GM20431 (cell line): ENCODE measurements at regions not wholly inside any gene's neighbourhood (a gene's known extent, or its start where the extent isn't known, plus 50 kb on each side); places are given as distances from the start of the nearest gene placed in this dataset.

Source experiments
- in situ Hi-C: fragments of 300-500 bp; cut with MseI, MboI; formaldehyde crosslinking; loops from one replicate; pipeline ENCODE4 v1.15.0; 2020; ENCODE audit warnings: low sequenced_read_pairs; ENCODE audit not compliant: unreplicated experiment

DNA sequence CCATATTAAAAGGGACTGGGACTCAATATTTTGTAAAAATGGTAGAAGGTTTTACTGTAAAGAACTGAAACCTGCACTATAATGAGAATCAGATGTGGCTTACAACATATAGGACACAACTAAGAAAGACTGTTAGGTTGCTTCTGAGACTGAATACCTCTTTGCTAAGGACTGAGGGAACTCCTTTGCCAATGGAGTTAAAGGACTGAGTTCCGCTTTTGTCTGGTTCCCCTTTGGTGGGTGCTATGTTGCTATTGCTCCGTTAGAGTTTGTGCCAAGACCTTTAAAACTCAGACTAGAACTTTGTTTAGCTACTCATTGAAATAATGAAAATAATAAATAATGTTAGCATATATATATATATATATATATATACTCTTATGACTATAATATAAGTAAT is 147.8 kb upstream of the KCNMB2 start:
- in situ Hi-C loops: no loop called here

DNA sequence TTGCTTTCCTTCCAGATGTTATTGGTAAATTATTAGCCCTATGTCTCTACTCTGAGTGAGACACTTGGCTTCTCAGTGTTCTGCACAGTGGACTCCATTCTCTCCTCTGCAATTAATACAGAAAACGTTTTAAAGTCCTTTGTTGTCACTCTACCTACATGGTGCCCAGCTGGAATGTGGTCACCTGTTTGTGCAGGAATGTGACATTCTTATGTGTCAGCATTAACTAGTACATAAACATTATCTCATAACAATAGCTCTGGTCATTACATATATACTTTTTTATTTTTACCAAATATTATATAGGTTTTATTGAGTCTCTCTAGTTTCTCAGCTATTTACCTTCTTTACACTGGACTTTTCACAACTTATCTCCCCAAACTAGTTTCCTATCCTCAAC is 147.0 kb upstream of the KCNMB2 start:
- in situ Hi-C loops: no loop called here

DNA sequence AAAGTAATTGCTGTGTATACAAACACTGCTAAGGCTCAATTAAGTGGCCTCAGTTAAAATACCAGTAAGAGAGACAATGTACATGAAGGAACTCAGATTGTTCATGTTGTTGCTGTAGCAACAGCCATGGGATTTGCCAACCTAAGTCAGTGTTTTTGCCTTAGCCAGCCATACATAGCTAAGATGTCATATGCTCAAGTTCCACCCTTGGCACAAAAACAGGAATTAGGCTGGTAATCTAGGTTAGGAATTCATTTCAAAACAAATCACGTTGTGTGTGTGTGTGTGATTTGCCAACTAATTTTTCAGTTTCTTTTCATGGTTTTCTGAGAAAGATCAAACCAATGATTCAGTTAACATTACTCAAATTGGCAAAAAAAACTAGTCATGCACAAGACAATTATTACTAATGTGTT is 143.7 kb upstream of the KCNMB2 start:
- in situ Hi-C loops: no loop called here

DNA sequence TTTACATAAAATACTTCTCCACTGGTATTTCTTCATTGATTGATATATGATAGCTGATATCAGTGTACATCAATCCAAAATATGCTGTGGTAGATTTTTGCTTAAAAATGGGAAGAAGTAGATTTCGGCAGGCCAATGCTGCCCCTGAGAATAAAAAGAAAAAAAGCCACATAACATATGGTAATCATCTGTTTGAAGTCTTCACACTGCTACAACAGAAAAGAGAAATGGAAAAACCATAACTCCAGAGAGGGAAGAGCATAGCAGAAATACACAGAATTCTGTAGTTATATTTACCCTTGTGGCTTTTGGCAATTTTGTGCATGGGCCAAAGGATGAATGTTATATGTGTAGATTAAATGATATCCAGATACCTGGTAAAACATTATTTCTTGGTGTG is 143.1 kb upstream of the KCNMB2 start:
- in situ Hi-C loops: no loop called here

DNA sequence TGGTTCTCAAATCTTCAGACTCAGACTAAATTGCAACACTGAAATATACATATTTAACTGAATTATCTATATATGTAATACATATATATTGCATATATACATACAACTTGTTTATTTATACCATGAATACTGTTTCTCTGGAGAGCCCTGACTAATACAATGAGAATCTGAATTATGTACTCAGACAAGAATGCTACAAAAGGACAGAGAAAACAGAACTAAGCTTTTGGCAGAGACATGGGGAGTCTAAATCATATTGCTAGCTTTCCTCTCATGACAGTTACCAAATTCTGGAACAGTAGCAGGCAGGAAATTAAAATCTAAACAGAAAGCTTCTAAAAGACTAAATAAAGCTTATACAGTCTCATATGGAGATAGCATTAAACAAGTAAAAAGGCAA is 142.4 kb upstream of the KCNMB2 start:
- in situ Hi-C loops: no loop called here

DNA sequence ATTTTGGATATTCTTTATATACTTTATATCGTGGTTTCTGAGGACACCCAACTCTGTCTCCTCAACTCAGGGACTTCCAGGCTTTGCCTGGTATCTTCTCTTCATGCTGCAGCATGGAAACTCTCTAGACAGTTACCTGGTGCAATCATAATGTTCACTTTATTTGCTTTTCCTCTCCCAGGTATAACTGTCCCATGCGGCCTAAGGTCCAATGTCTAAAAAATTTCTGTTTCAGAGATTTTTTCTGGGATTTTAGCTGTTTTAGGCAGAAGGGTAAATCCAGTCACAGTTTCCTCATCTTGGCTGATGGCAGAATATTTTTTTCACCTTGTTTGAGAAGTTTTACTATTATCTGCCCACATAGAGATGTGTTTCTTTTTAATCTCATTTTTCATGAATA is 139.9 kb upstream of the KCNMB2 start:
- in situ Hi-C loops: no loop called here

DNA sequence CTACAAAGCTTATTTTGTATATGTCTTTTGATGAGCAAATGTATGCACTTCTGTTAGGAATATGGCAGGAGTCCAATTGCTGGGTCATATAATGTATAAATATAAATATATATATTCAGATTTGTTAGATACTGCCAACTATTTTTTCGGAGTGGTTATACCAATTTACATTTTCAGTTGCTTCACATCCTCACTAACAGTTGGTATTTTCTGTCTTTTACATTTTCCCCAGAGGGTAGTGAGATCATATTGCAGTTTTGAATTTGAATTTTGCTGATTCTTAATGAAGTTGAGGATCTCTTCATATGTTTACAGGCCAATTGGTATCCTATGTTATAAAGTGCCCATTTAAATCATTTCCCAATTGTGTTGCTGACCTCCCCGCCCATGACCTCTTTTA is 139.0 kb upstream of the KCNMB2 start:
- in situ Hi-C loops: no loop called here

DNA sequence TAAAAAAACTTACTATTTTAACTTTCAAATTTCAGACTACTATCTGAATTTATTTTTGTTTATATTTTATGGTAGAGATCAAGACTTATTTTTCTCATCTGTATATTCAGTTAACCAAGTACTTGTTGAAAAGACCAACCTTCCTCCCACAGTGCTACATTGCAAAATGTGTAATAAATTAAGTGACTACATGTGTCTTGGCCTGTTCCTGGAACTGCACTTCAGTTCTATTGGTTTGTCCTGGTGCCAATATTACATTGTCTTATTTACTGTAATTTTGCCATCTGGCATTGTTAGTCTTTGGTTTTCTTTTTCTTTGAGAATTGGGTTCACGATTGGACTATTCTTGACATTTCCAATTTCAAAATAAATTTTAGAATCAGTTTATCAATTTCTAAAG is 138.4 kb upstream of the KCNMB2 start:
- in situ Hi-C loops: no loop called here

DNA sequence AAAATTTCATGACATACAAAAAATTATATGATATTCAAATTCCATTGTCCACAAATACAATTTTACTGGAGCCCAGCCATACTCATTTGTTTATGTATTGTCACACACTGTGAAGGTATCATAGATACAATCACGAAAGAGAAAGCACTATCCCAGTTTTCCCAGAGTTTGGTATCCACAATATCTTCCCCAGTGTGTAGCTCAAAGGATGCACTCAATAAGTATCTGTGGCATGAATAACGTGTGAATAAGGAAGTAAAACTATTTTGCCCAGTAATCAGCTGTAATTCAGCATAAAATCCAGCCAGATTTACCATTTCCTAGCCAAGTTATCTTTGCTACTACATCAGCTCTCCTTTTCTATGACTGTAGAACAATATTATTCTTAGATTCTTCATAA is 131.3 kb upstream of the KCNMB2 start:
- in situ Hi-C loops: no loop called here

DNA sequence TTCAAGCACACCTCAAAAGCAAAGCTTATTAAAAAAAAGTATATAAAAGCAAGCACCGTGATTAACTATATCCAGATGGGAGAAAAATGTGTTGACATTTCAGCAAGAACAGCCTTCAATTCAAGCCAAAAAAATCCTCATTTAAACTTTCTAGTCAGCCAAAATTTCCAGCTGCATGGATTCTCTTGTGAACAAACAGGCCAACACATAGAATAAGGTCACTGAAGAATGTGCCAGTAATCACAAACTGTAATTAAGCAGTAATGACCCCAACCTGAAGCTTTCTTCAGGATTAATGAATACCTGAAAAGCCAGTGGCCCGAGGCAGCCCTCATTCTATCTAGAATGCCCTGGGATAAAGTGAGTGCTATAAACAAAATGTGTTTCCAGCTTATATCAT is 130.7 kb upstream of the KCNMB2 start:
- in situ Hi-C loops: no loop called here

DNA sequence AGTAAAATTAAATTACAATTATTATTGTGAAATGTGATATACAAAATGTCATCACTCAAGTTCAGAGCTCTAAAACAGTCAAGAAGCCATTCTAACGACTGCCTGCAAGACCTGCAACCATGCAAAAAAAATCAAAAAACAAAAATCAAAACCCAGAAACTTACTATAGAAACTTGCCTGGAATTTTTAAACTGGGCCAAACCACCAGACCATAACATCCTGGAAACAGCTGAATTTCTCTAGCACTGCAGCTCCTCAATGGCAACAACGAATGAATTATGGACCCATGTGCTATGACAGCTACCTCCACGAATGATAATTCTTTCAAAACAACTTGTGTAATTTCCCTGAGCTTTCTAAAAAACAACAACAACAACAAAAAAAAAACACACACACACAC is 130.0 kb upstream of the KCNMB2 start:
- in situ Hi-C loops: no loop called here

DNA sequence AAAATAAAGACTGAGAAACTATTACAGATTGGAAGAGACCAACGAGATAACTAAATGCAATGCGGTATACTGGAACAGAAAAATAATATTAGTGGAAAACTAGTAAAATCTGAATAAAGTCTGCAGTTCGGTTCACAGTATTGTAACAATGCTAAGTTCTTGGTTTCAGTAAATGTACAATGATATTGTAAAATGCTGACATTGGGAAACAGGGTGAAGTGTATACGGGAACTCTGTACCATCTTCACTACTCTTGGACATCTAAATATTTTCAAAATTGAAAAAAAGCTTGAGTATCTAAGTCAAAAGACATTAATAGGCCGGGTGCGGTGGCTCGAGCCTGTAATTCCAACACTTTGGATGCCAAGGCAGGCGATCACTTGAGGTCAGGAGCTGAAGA is 120.9 kb upstream of the KCNMB2 start:
- in situ Hi-C loops: no loop called here

DNA sequence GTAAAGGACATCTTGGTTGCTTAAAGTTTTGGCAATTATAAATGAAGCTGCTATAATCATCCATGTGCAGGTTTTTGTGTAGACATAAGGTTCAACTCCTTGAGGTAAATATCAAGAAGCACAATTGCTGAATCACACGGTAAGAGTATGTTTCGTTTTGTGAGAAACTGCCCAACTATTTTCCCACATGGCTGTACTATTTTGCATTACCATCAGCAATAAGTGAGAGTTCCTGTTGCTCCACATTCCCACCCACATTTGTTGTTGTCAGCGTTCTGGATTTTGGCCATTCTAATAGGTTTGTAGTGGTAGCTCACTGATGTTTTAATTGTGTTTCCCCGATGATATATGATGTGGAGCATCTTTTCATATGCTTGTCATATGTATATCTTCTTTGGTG is 118.5 kb upstream of the KCNMB2 start:
- in situ Hi-C loops: no loop called here

DNA sequence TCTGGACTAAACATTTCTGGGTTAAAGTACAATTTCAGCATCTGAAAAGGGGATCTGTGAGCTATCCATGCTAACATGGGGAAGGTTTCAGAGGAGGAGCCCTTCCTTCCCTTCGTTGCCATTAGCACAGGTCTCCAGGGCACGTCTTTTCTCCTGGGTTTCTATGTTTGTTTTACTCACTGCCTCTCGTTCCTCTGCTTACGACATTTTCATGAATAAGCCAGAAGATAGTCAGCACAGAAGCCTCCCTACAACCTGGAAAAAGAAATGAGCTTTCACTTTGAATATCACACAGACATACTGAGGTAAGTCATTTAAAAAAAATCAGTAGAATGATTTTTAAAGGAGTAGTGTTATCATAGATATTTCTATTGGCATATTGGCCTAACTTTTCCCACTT is 117.2 kb upstream of the KCNMB2 start:
- in situ Hi-C loops: no loop called here

DNA sequence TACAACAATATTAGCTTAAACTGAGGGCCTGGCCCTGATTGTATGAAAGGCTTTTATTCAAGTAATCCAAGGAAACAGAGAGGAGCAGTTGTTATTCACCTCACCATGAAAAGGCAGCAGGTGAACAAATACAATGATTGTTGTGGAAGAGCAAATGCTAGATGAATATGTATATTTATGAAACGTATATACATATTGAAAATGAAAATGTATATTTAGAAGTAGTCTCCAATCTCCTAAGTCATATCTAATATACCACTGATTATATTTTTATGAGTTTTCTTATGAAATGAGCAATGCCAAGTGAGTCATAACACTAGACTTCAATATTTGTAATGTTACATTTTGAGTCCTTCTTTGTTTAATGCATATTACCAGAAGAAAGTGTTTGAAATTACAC is 116.2 kb upstream of the KCNMB2 start:
- in situ Hi-C loops: no loop called here

DNA sequence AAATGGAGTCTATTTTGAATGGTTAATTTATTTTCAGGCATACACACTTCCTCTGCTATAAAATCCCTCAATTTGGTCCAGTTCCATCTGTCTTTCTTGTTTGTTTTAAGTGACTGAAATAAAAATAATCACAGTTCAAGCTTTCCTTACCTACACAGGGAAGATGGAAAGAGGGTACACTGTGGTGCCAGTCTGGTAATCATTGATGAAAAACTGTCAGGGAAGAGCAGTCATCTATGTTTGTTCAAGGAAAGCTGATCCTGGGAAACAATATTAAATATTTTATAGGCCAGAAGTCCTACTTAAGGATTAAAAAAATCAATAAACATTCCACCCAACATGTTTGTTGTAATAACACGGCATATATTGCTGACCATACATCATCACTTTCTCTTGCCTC is 115.2 kb upstream of the KCNMB2 start:
- in situ Hi-C loops: no loop called here

DNA sequence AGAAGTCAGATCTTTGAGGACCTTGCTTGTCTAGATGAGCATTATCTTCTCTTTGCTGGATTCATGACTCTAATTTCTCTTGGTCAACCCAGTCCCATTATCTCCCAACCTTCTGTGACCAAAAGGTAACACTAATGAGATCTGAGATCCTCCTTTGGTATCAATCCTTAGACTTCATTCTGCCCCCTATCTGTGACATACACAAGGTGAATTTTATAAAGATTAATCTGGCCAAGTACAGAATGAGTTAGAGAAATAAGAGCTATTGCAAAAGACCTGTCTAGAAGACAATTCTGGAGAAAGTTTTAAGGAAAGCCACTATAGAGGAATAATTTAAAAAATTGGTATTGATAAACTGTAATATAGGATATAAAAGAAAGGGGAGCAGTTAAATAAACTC is 113.8 kb upstream of the KCNMB2 start:
- in situ Hi-C loops: no loop called here

DNA sequence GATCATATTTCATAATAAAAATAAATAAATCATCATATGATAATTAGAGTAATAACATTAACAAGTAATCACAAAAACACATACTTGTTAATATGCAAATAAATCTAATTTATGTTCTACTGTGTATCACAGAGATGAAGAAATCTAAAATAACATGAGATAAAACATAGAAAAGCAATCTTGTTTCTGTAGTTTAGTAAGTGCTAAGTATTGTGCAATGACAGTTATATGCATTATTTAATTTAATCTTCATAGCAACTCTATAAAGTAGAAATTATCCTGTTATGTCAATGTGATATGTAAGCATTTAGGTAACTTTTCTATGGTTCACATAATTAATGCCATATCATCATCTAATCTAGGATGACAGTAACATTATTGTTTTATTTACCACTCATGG is 108.2 kb upstream of the KCNMB2 start:
- in situ Hi-C loops: no loop called here

DNA sequence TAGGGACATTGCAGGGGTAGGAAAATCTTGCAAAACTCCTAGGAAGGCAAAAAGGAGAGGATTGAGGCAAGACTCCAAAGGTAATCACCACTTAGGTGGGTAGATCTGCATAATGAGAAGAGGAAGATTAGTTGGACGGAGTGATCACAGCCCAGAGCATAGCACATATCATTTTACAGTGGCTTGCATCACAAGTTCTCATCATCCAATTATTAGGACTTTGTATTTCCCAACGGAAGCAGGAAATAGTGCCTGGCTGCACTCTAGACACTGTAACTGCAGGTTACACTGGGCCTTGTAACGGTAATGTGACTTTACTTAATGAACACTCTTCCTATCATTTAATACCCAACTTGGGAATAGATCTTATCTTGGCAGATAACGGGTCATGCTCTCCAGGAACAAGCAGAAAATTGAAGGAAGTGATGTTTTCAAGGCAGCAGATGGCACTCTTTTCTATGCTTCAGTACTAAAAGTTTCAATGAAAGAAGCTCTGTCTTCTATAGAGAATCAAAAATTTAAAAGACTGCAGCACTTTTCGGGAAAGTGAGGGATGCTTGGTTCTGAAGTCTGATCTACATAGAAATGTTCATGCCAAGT is 101.9 kb upstream of the KCNMB2 start:
- in situ Hi-C loops: loop anchor here (10.0 kb wide), 1 partner anchor 520 kb away; no protein-coding TSS in a partner anchor

DNA sequence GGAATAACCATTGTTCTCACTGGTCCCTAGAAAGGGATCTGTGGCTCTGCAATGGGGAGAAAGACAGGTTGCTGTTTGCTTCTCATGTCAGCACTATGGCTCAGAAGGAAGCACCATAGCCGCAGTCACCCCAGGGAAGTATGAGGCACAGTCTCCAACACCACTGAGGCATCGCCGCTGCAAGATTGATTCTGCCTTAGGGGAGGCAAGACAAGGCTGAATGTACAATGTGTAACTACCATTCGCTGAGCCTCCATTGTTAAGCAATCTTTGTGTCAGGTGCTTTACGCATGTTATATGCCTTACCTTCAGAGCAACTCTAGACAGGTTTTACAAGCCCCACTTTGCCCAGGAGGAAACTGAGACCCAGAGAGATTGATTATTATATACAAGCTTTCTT is 100.7 kb upstream of the KCNMB2 start:
- in situ Hi-C loops: loop anchor here (10.0 kb wide), 1 partner anchor 519 kb away; no protein-coding TSS in a partner anchor

DNA sequence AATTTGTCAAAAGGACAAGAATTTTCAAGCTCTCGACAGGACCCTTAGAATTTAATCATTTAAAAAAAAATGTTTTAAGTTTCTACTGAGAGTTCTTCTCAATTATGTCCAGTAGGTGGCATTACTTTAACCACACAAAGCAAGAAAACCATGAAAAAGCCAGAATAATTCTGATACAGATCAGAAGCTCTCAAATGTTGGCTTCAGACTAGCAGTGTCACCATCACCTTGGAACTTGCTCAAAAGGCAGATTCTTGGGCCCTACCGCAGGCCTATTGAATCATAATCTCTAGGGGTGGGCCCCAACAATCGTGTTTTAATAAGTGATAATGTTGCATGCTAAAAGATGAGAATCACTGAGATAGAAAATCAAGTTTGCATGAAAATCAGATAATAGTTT is 99.5 kb upstream of the KCNMB2 start:
- in situ Hi-C loops: loop anchor here (10.0 kb wide), 1 partner anchor 518 kb away; no protein-coding TSS in a partner anchor

DNA sequence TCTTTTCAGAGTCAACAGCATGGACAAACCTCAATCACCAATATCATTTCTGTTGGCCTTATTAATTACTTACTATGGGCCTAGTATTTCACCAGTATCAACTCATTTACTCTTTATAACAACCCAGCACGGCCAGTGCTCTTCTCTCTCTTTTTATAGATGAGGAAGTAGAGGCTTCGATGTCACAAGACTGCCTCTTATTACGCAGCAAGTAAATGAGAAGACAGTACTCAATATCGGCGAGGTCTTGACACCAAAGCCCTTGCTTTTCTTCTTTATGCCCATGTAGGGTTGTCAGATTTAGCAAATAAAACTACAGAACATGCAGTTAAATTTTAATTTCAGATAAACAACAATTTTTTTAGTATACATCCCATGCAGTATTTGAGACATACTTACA is 99.0 kb upstream of the KCNMB2 start:
- in situ Hi-C loops: loop anchor here (10.0 kb wide), 1 partner anchor 518 kb away; no protein-coding TSS in a partner anchor
